OCI-LY1 (cell line): ENCODE measurements at regions not wholly inside any gene's neighbourhood (a gene's known extent, or its start where the extent isn't known, plus 50 kb on each side); places are given as distances from the start of the nearest gene placed in this dataset.

ENCODE experiments used
- CTCF ChIP-seq: fragments of 200-600 bp; sonication (generic), shearing (Covaris generic); IDR thresholded peaks from 2 replicates; pipeline ENCODE4 v1.5.1; 2017; ENCODE audit warnings: mild to moderate bottlenecking, antibody characterized with exemption, low read length, moderate library complexity, mixed read lengths
- EZH2 ChIP-seq: fragments of 200-600 bp; sonication (generic), shearing (Covaris generic); IDR thresholded peaks from 2 replicates; pipeline ENCODE4 v1.8.0; 2017; ENCODE audit warnings: borderline replicate concordance, mixed run types, mild to moderate bottlenecking, antibody characterized with exemption, low read length, moderate library complexity, mixed read lengths

GRCh38 chr18:75790111-75790510 is 362.6 kb upstream of the SMIM21 start:
- TF ChIP-seq CTCF, result no peak
- TF ChIP-seq EZH2, result no peak
